Activated CD8-positive, alpha-beta memory T cell treated with anti-CD3 and anti-CD28 coated beads, Interleukin-2, amount 10 ng/mL, durations not matched to agents 7 days and 5 days (primary cell): ENCODE measurements at regions not wholly inside any gene's neighbourhood (a gene's known extent, or its start where the extent isn't known, plus 50 kb on each side); places are given as distances from the start of the nearest gene placed in this dataset.

Experiments
- ATAC-seq: fragments of 150-1000 bp; cut with Tn5 transposase; one replicate; pipeline ENCODE4 v1.10.0; 2021; ENCODE audit warnings: moderate library complexity
- CTCF ChIA-PET: fragments of 350-600 bp; sonication (Branson Sonifier 250); formaldehyde crosslinking; loops from one replicate; lab custom pipeline; 2021; ENCODE audit warnings: antibody characterized with exemption; lab: Charles Lee
- DNase-seq: peaks from one replicate; pipeline ENCODE4 v3.0.0-alpha.2; 2020
- H3K27ac Mint-ChIP-seq: one replicate; pipeline ENCODE4 v1.8.0; 2021; ENCODE audit warnings: mild to moderate bottlenecking, mixed read lengths
- H3K27me3 Mint-ChIP-seq: one replicate; pipeline ENCODE4 v1.8.0; 2021; ENCODE audit warnings: mixed read lengths
- H3K36me3 Mint-ChIP-seq: one replicate; pipeline ENCODE4 v1.8.0; 2021; ENCODE audit warnings: mild to moderate bottlenecking, mixed read lengths
- H3K4me1 Mint-ChIP-seq: one replicate; pipeline ENCODE4 v1.8.0; 2021; ENCODE audit warnings: mixed read lengths
- H3K4me3 Mint-ChIP-seq: one replicate; pipeline ENCODE4 v1.8.0; 2021; ENCODE audit warnings: mild to moderate bottlenecking, moderate library complexity, mixed read lengths
- H3K9me3 Mint-ChIP-seq: one replicate; pipeline ENCODE4 v1.8.0; 2022; ENCODE audit warnings: low read depth, mixed read lengths

DNA sequence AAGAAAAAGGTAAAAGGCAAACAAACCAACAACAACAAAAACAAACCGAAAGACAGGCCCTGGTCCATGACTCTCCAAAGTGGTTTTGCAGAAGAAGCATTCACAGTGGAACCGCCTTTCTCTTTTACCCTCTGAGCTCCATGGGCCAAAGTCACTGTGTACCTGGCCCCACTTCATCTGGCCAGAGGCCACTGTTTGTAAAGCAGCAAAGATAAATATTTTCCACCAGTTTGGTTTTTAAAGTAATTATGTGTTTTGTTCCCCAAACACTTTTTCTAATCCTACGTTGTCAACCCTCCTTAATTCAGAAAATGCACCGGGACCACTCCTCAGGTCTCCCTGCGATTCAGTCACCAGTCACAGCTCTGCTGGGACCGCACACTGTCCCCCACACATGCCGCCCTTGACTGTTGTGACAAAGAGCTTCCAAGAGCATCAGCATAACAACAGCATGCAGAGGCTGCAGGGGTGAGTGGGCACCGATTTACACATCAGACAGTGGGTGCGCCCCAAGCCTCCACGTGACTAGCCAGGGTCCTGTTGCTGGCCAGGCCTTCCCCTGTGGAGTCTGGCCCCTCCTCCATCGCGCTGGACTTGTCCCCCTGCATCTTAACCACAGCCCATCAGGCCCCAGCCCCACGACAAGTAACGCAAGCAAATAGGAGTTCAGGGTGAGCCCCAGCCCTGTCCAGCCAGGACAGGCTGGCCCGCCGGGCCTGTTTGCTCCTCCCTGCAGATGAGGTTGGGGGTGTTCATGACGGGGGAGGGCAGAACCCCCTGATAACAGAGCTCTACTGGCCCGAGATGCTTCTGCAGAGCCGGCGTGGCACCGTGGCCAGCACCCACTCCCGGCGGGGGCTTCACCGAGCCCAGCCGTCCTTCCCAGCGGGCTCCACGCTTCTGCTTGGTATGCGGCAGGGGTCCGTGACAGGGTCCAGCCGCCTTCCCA, 65.2 kb upstream of the DIO3 start:
- Mint-ChIP-seq H3K9me3 (no peaks in the 10 kb centered on the region), H3K27me3 (peaks cover 4% of the 10 kb centered on the region), H3K4me1 (no peaks in the 10 kb centered on the region), H3K36me3 (no peaks in the 10 kb centered on the region), H3K4me3 (no peak overlapping the region), H3K27ac (no peak overlapping the region)
- CTCF ChIA-PET: no interaction called here
- DNase-seq: no peak
- ATAC-seq: no peak

DNA sequence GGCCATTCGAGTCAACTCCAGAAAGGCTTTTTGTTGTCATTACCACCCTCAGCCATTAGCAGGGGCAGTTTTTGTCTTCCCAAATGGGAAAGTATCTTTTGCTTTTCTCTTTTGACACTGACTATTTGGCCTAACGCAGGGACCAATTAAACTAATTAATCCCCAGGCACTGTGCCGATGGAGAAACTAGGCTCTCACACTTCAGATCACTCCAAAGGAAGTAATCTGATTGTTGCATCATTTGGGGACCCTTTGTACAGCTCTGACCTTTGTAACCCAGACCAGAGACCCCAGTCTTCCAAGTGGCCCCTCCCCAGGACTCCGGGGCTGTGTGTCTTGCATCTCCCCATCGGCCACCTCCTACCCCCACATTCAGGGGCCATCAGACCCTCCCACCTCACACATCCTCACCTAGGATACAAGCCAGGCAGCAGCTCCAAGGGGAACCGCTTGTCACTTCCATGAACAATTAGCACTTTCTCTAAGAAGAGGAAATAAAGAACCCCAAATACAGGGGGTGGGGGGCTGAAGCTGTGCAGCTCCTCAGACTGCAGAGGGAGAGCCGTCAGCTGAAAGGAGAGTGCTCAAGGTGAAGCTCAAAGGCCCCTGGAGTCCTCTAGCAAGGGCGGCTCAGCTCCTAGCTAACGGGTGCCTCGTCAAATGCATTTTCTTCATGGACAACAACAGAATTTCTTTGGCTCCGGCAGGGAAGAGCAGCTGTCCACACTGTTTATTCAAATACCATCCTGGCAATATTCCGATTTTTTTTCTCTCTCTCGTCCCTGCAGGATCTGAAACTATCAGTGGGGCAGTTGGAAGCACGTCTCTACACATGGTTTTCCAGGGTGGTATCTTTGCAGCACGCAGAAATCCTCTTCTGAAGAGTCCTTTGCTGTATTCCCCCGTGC, 64.3 kb upstream of the DIO3 start:
- Mint-ChIP-seq H3K36me3 (no peaks in the 10 kb centered on the region), H3K4me3 (no peak overlapping the region), H3K4me1 (no peaks in the 10 kb centered on the region), H3K27ac (no peak overlapping the region), H3K9me3 (no peaks in the 10 kb centered on the region), H3K27me3 (peaks cover 8% of the 10 kb centered on the region)
- DNase-seq: no peak
- CTCF ChIA-PET: no interaction called here
- no peak for ATAC-seq

DNA sequence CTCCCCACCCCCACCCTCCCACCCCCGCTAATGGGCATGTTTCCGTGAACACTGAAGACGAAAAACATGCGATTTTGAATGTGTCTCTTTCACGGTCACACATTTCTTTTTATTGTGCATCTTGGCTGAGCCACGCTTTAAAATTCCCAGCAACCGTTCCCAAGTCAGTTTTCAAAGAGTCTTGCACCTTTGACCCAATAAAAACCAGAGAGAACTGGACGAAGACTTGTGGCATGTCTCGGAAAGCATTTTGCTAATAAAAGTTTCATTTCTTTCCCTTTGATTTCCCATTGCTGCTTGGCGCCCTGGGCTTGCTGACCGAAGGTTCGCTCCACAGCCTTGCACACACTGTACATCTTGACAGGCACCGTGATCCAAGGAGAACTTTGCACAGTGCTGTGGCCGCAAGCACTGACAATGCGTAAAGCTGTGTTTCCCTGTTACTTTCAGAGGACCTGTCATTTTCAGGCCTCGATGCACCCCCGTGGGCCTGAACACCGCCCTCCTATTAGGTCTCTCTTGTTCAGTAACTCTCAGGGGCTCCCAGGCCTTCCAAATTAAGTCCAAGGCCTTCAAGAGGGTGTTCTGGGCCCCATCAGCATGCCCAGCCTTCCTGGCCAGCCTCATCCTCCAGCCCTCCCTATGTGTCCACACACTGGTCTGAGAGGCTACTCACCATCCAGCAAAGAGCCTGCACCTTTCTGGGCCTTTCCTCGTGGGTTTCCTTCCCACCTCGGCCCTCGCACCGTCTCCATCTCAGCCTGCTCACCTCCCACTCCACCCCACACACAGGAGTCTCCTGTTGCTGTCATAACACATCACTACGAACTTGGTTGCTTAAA, 63.4 kb upstream of the DIO3 start:
- Mint-ChIP-seq H3K27me3 (peaks cover 8% of the 10 kb centered on the region), H3K36me3 (no peaks in the 10 kb centered on the region), H3K4me3 (no peak overlapping the region), H3K4me1 (no peaks in the 10 kb centered on the region), H3K9me3 (no peaks in the 10 kb centered on the region), H3K27ac (no peak overlapping the region)
- CTCF ChIA-PET: no interaction called here
- no peak for ATAC-seq
- no peak for DNase-seq

DNA sequence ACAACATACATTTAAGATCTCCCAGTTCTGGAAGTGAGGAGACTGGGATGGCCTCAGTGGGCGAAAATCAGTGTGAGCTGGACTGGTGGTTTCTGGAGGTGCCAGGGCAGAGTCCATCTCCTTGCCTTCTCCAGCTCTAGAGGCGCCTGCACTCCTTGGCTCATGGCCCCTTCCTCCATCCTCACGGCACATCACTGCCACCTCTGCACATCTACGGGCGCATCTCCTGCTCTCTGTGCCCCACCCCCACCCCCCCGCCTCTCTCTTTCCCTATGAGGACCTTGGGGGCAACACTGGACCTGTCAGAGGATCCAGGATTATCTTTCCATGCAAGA, 62.8 kb upstream of the DIO3 start:
- no peak for ATAC-seq
- no peaks in the 10 kb centered on the region for H3K9me3 Mint-ChIP-seq
- no peak overlapping the region for H3K27ac Mint-ChIP-seq
- H3K36me3 Mint-ChIP-seq: no peaks in the 10 kb centered on the region
- H3K4me3 Mint-ChIP-seq: no peak overlapping the region
- DNase-seq: no peak
- CTCF ChIA-PET: no interaction called here
- peaks cover 8% of the 10 kb centered on the region for H3K27me3 Mint-ChIP-seq
- no peaks in the 10 kb centered on the region for H3K4me1 Mint-ChIP-seq

DNA sequence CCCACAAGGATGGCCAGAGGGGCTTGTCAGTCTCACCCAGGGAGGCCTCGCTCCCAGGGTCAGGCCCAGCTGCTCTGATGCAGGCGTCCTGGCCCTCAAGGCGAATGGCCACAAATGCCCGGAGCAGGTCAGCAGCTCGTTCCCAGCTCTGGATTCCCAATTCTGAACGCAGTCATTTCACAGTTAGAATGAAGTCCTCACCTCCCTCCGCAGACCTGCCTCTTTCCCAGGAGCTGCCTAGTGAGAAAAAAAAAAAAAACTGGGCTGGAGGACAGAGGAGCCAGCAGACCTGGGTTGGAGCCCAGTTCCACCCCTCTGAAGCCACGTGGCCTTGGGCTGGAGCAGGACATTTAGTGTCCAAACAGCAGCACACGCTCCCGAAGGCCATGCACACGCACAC, 62.2 kb upstream of the DIO3 start:
- ATAC-seq (no peak), DNase-seq (no peak)
- H3K9me3 Mint-ChIP-seq: no peaks in the 10 kb centered on the region
- peaks cover 8% of the 10 kb centered on the region for H3K27me3 Mint-ChIP-seq
- no peak overlapping the region for H3K27ac Mint-ChIP-seq
- H3K36me3 Mint-ChIP-seq: no peaks in the 10 kb centered on the region
- H3K4me1 Mint-ChIP-seq: no peaks in the 10 kb centered on the region
- no peak overlapping the region for H3K4me3 Mint-ChIP-seq
- CTCF ChIA-PET: no interaction called here

DNA sequence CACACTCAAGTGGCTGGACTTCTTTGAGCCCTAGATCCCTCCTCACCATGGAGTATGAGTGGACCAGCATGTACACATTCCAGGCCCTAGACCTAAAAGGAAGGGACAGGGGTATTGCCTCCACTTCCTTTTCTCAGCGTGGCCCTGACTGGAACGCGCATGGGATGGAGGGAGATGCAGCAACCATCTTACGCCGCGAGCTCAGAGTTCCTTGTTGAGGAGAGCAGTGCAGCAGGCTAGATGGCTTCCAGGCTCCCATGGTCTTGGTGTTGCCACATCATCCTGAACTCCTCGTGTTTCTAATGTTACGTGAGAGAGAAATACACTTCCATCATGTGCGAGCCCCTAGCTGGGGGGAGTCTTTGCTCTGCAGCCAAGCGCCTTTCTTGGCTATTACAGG, 61.8 kb upstream of the DIO3 start:
- no peaks in the 10 kb centered on the region for H3K36me3 Mint-ChIP-seq
- ATAC-seq: no peak
- H3K4me3 Mint-ChIP-seq: no peak overlapping the region
- no peak for DNase-seq
- peaks cover 8% of the 10 kb centered on the region for H3K27me3 Mint-ChIP-seq
- no peaks in the 10 kb centered on the region for H3K9me3 Mint-ChIP-seq
- no peak overlapping the region for H3K27ac Mint-ChIP-seq
- H3K4me1 Mint-ChIP-seq: no peaks in the 10 kb centered on the region
- CTCF ChIA-PET: no interaction called here

DNA sequence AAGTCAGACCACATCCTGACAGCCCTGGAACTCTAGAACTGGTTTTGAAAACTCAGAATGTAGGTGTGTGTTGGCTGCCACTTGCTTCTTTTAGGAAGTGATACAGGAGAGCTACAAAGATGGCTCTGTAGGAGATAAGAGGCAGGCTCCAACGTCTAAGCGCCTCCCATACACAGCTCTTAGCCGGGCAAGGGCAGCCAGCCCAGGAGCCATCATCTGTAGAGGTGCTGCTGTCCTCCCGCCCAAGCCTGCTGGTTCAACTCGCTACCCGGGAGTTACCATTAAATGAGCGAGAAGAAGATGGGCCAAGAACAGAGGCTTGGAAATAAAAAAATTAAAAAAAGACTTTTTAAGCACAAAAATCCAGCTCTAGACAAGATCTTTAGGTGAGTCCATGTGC, 61.2 kb upstream of the DIO3 start:
- Mint-ChIP-seq H3K4me3 (no peak overlapping the region), H3K4me1 (no peaks in the 10 kb centered on the region), H3K36me3 (no peaks in the 10 kb centered on the region), H3K27me3 (peaks cover 8% of the 10 kb centered on the region), H3K27ac (no peak overlapping the region), H3K9me3 (no peaks in the 10 kb centered on the region)
- ATAC-seq: no peak
- CTCF ChIA-PET: no interaction called here
- no peak for DNase-seq

DNA sequence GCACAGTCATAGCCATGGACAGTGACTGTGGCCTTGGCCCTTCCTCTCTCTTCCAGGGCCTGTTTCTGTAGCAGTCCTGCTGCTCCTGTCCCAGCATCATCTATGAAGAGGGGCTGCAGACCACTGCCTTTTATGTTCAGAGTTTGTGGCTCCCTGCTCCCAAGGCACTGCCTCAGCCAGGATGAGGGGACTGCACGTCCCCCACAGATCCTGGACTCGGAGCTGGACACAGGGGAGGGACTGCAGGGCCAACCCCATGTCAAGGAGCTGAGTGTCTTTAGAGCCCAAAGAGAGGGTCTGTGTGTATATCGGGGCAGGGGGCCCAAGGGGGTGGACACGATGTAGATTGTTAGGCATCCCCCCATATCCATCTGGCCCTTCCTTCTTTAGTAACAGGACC, 60.6 kb upstream of the DIO3 start:
- H3K27ac Mint-ChIP-seq: no peak overlapping the region
- peaks cover 8% of the 10 kb centered on the region for H3K27me3 Mint-ChIP-seq
- no peaks in the 10 kb centered on the region for H3K36me3 Mint-ChIP-seq
- DNase-seq: no peak
- no peak overlapping the region for H3K4me3 Mint-ChIP-seq
- no peaks in the 10 kb centered on the region for H3K9me3 Mint-ChIP-seq
- CTCF ChIA-PET: no interaction called here
- H3K4me1 Mint-ChIP-seq: no peaks in the 10 kb centered on the region
- ATAC-seq: no peak

DNA sequence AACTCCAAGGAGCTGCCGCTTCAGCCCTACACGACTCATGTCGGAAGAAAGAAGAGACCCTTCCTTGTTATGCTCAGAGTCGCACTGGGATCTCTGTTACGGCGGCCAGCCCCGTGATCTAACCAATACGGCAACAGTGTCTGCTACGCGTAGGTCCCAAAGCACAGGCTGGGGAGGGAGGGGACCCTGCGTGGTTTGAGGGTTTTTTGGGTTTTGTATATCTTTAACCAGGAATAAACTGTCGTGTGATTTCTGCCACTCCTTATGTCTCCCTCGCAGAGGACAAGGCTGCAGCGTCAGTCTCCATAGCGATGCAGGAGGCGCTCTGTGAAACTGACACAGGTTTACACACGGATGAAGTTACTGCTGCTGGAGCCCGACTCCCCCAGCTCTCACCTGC, 60.0 kb upstream of the DIO3 start:
- no peak for DNase-seq
- ATAC-seq: no peak
- Mint-ChIP-seq H3K36me3 (no peaks in the 10 kb centered on the region), H3K4me3 (no peak overlapping the region), H3K4me1 (no peaks in the 10 kb centered on the region), H3K27ac (no peak overlapping the region), H3K9me3 (no peaks in the 10 kb centered on the region), H3K27me3 (peaks cover 8% of the 10 kb centered on the region)
- CTCF ChIA-PET: no interaction called here

DNA sequence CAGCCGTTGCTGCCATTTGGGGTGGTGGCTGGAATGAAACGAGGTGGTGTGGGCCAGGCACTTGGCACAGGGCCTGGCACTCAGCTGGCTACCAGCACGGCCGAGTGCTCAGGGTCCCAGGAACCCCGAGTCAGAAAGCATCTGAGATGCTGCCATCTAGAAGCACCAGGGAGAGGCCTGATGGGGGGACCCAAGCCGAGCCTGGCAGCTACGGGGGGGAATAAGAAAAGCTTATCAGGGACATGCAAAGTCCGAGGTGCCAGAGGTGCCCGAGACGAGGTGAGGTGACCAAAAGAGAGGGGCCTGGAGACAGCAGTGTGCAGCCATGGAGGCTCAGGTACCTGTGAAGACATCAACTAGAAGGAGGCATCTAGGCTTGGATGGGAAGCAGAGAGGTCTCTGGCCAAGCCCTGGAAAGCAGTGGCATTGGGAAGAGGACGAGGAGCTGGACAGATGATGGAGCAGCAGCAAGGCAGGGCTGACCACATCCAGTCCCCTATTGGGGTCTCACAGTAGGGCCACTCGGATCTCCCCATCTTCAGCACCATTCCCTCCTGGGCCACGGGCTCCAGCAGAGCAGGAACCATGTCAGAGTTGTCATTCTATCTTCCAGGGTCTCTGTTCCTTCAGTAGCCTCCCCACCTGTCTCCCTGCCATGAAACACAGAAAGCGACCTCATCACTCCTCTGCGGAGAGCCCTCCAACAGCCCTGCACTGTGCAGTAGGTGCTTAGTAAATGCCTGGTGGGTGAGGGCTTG, 59.3 kb upstream of the DIO3 start:
- Mint-ChIP-seq H3K27me3 (peaks cover 5% of the 10 kb centered on the region), H3K4me3 (no peak overlapping the region), H3K4me1 (no peaks in the 10 kb centered on the region), H3K27ac (no peak overlapping the region), H3K9me3 (no peaks in the 10 kb centered on the region), H3K36me3 (no peaks in the 10 kb centered on the region)
- ATAC-seq (no peak), DNase-seq (no peak)
- CTCF ChIA-PET: interaction anchor here (0.5 kb wide), 1 partner anchor 55 kb away, joined by 3 read pairs; no protein-coding TSS in a partner anchor

DNA sequence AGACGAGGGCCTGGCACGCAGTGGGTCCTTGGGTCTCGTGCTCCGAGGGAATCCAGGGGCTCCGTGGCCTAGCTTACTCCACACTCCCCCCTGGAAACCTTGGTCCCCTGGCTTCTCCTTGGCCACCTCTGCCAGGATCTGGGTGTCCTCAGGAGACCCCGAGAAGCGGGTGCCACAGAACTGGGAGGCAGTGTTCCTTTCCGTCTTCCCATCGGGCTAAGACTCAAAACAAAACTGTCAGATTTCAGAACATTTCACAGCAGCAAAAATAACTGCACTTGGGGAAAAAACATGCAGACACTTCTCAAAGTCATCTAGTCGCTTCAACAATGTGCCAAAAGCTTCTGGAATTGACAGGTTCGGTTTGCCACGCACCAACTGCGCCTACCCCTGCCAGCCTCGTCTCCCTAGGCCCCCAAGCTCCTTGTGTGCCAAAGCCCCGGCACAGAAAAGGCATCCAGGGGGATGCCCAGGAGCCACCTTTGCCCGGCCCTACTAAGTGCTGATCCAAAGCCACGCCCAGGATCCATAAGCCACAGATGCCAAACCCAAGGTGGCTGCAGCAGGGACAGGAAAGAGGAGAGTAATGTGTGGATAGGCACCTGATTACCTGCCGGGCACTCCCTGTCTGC, 58.4 kb upstream of the DIO3 start:
- Mint-ChIP-seq H3K4me3 (no peak overlapping the region), H3K4me1 (no peaks in the 10 kb centered on the region), H3K36me3 (no peaks in the 10 kb centered on the region), H3K27me3 (peaks cover 5% of the 10 kb centered on the region), H3K27ac (no peak overlapping the region), H3K9me3 (no peaks in the 10 kb centered on the region)
- no peak for DNase-seq
- no peak for ATAC-seq
- CTCF ChIA-PET: no interaction called here

DNA sequence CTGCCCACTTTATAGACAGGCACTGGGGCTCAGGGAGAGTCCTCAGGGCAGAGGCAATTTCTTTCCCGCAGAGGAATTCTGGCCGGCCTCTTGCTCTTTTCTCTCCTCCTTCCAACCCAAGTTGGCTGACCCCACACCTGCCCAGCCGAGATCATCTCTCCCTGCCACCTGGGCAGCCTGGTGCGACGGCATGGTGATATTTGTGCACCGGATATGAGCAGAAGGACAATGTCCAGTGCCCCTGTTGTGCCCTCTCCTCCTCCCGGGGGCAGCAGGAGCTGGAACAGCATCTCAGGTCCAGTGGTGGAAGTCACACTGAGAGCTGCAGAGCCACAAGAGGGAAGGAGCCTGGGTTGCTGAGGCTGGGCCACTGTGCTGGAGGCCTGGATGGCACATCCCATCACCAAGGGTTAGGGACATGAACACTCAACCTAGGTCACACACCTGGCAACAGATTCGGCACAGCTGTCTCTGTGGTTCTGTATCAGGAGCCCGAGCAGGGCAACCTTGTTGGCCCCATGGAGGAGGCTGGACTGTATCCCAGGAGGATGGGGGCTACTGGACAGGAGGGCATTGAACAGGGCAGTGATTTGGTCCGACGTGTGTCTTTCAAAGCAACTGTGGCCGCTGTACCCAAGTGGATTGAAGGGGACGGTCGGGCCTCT, 57.7 kb upstream of the DIO3 start:
- no peak for DNase-seq
- CTCF ChIA-PET: no interaction called here
- H3K4me1 Mint-ChIP-seq: no peaks in the 10 kb centered on the region
- no peak for ATAC-seq
- H3K27ac Mint-ChIP-seq: no peak overlapping the region
- H3K9me3 Mint-ChIP-seq: no peaks in the 10 kb centered on the region
- no peaks in the 10 kb centered on the region for H3K36me3 Mint-ChIP-seq
- no peak overlapping the region for H3K4me3 Mint-ChIP-seq
- peaks cover 5% of the 10 kb centered on the region for H3K27me3 Mint-ChIP-seq
